Liver (tissue), 8 donors: ENCODE measurements at regions not wholly inside any gene's neighbourhood (a gene's known extent, or its start where the extent isn't known, plus 50 kb on each side); places are given as distances from the start of the nearest gene placed in this dataset.

Source experiments
- DNase-seq: peaks from one replicate; pipeline ENCODE4 v3.0.0-alpha.2; 2017; ENCODE audit warnings: low spot score
- H3K27ac ChIP-seq, 2 donors: one replicate each; pipeline ENCODE4 v1.7.0; 2013; ENCODE audit warnings: inconsistent platforms in 2 of 2, low read length in 2 of 2, control low read depth in 1 of 2, low read depth in 1 of 2, mild to moderate bottlenecking in 1 of 2
- H3K27me3 ChIP-seq, 4 donors: one replicate each; pipeline versions ENCODE4 v1.6.1 to v1.7.0; 2013; ENCODE audit warnings: low read length in 3 of 4, inconsistent platforms in 1 of 4, mild to moderate bottlenecking in 1 of 4, moderate library complexity in 1 of 4; ENCODE audit not compliant: control insufficient read depth in 4 of 4, insufficient read depth in 4 of 4
- H3K36me3 ChIP-seq, 4 donors: one replicate each; pipeline versions ENCODE4 v1.6.1 to v1.7.0; 2013; ENCODE audit warnings: low read length in 3 of 4, mild to moderate bottlenecking in 3 of 4, low read depth in 1 of 4, moderate library complexity in 1 of 4; ENCODE audit not compliant: control insufficient read depth in 4 of 4, insufficient read depth in 3 of 4
- H3K4me1 ChIP-seq, 4 donors: one replicate each; pipeline versions ENCODE4 v1.6.1 to v1.7.0; 2013; ENCODE audit warnings: low read length in 3 of 4, mild to moderate bottlenecking in 3 of 4, moderate library complexity in 1 of 4; ENCODE audit not compliant: control insufficient read depth in 4 of 4, insufficient read depth in 4 of 4
- H3K4me3 ChIP-seq, 3 donors: one replicate each; pipeline versions ENCODE4 v1.6.1 to v1.7.0; 2013; ENCODE audit warnings: low read length in 3 of 3, control low read depth in 1 of 3, low read depth in 1 of 3, mild to moderate bottlenecking in 1 of 3
- H3K9ac ChIP-seq, 2 donors: one replicate each; pipeline ENCODE4 v1.7.0; 2013; ENCODE audit warnings: low read length in 2 of 2, mild to moderate bottlenecking in 2 of 2, moderate library complexity in 2 of 2, control low read depth in 1 of 2, low read depth in 1 of 2
- H3K9me3 ChIP-seq, 4 donors: one replicate each; pipeline versions ENCODE4 v1.6.1 to v1.7.0; 2013; ENCODE audit warnings: low read length in 3 of 4; ENCODE audit not compliant: control insufficient read depth in 4 of 4
- ATF3 ChIP-seq: IDR thresholded peaks from 2 replicates; pipeline ENCODE4 v1.6.1; 2016; ENCODE audit warnings: antibody characterized with exemption
- CTCF ChIP-seq: fragments of 150-350 bp; IDR thresholded peaks from 2 replicates; pipeline ENCODE4 v1.5.1; 2017; ENCODE audit warnings: improper control_type of control experiment, low read depth, low read length; ENCODE audit not compliant: missing input control
- EGR1 ChIP-seq, 2 donors: IDR thresholded peaks; 2 replicates each; pipeline ENCODE4 v1.6.1; 2016 to 2018; ENCODE audit warnings: antibody characterized with exemption in 2 of 2, low read depth in 2 of 2
- FOXA1 ChIP-seq: IDR thresholded peaks from 2 replicates; pipeline ENCODE4 v1.6.1; 2016; ENCODE audit warnings: antibody characterized with exemption
- FOXA2 ChIP-seq: IDR thresholded peaks from 2 replicates; pipeline ENCODE4 v1.6.1; 2016; ENCODE audit warnings: antibody characterized with exemption
- GABPA ChIP-seq, 2 donors: IDR thresholded peaks in 1 of 2; conservative IDR thresholded peaks in 1 of 2; 2 replicates each; pipeline ENCODE4 v1.6.1; 2016; ENCODE audit warnings: antibody characterized with exemption in 2 of 2, mild to moderate bottlenecking in 1 of 2, moderate library complexity in 1 of 2
- HNF4A ChIP-seq, 2 donors: conservative IDR thresholded peaks; 2 replicates each; pipeline ENCODE4 v1.6.1; 2016; ENCODE audit warnings: antibody characterized with exemption in 2 of 2, mild to moderate bottlenecking in 2 of 2
- HNF4G ChIP-seq: IDR thresholded peaks from 2 replicates; pipeline ENCODE4 v1.6.1; 2016; ENCODE audit warnings: antibody characterized with exemption
- MAX ChIP-seq: IDR thresholded peaks from 2 replicates; pipeline ENCODE4 v1.6.1; 2016; ENCODE audit warnings: antibody characterized with exemption
- NR2F2 ChIP-seq: IDR thresholded peaks from 2 replicates; pipeline ENCODE4 v1.6.1; 2016; ENCODE audit warnings: antibody characterized with exemption
- RAD21 ChIP-seq, 2 donors: IDR thresholded peaks; 2 replicates each; pipeline ENCODE4 v1.6.1; 2016; ENCODE audit warnings: antibody characterized with exemption in 2 of 2, mild to moderate bottlenecking in 2 of 2
- RXRA ChIP-seq, 2 donors: IDR thresholded peaks; 2 replicates each; pipeline ENCODE4 v1.6.1; 2017 to 2018; ENCODE audit warnings: antibody characterized with exemption in 2 of 2, mild to moderate bottlenecking in 1 of 2
- SP1 ChIP-seq: IDR thresholded peaks from 2 replicates; pipeline ENCODE4 v1.6.1; 2018; ENCODE audit warnings: antibody characterized with exemption, mild to moderate bottlenecking
- TAF1 ChIP-seq: conservative IDR thresholded peaks from 2 replicates; pipeline ENCODE4 v1.6.1; 2016; ENCODE audit warnings: antibody characterized with exemption, mild to moderate bottlenecking
- YY1 ChIP-seq: IDR thresholded peaks from 2 replicates; pipeline ENCODE4 v1.6.1; 2016; ENCODE audit warnings: antibody characterized with exemption, mild to moderate bottlenecking
- ZBTB33 ChIP-seq: IDR thresholded peaks from 2 replicates; pipeline ENCODE4 v1.6.1; 2016; ENCODE audit warnings: antibody characterized with exemption
- WGBS: extraction: QIAGEN DNeasy Blood & Tissue Kit; methylation state at CpG from one replicate; pipeline ENCODE4 v1.1.7; 2013; 5-methylcytosine and 5-hydroxymethylcytosine counted together
- TF ChIP-seq, protein P1 (sequence below): IDR thresholded peaks from 2 replicates; pipeline ENCODE4 v1.6.1; 2016; ENCODE audit warnings: antibody characterized with exemption, mild to moderate bottlenecking
- donor health status: healthy.
- donor health status: healthy.
- donor health status: healthy.
- donor health status: healthy.
- donor health status: healthy.

DNA sequence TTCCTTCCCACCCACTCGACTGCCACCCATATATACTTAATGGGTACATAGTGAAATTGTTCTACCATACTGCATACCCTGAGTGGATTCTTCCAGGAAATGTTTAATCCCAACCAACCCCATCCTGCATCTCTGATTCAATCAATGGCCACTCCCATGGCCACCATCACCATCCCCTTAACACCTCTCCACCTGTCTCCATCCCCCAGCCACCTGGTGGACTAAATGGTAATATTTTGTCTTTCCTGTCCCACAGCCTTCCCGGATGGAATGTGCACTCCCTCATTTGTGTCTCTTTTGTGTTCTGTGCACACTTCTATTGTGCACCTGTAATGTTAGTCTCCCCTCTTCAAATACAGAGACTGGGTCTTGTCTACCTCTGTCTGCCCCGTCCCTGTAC lies 259.9 kb downstream of the ALDH8A1 start (continued):
- no peak for TF ChIP-seq ZBTB33
- no peak for TF ChIP-seq RXRA (IDR thresholded peaks at IDR 0.05)
- no peak for TF ChIP-seq RAD21 (IDR thresholded peaks at IDR 0.05)
- TF ChIP-seq EGR1 (IDR thresholded peaks at IDR 0.05; ENCODE audit: low read depth in 2 of 2): no peak
- no peak for TF ChIP-seq HNF4G
- TF ChIP-seq FOXA2: no peak

DNA sequence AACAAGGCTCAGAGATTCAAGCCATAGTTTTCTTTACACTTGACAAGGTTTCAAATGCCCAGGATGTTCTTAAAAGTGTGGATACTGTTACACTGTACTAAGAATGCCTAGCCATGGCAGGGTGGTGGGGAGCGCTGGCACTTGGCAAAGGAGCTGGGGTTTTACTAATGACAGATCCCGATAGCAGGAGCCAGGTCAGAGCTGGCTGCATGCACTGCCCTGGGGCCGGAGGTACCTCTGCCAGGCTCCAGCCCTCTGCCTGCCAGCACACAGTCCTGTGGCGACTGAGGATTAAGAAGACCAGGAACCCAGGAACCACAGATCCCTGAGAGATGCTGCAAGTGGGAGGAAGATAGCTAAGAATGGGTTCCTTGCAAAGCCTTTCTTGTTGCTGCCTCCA lies 260.3 kb downstream of the ALDH8A1 start:
- no peaks in the 10 kb centered on the region for H3K4me1 ChIP-seq
- no peaks in the 10 kb centered on the region for H3K9me3 ChIP-seq
- H3K27me3 ChIP-seq: no peaks in the 10 kb centered on the region
- H3K9ac ChIP-seq: no peak overlapping the region
- WGBS: 86% methylated on average over 4 of the region's 4 CpGs
- H3K36me3 ChIP-seq: no peaks in the 10 kb centered on the region
- DNase-seq: no peak
- H3K27ac ChIP-seq: no peak overlapping the region
- no peak overlapping the region for H3K4me3 ChIP-seq
- TF ChIP-seq HNF4A (conservative IDR thresholded peaks at IDR 0.05) (no peak), YY1 (no peak), RAD21 (IDR thresholded peaks at IDR 0.05) (no peak), RXRA (IDR thresholded peaks at IDR 0.05) (no peak), TAF1 (no peak), FOXA2 (no peak), NR2F2 (no peak), HNF4G (no peak), CTCF (no peak), GABPA (IDR thresholded peaks at IDR 0.05 in 1 of 2, conservative IDR thresholded peaks at IDR 0.05 in 1 of 2) (no peak), SP1 (no peak), ZBTB33 (no peak), MAX (no peak), ATF3 (no peak), FOXA1 (no peak)
- TF ChIP-seq, protein P1, sequence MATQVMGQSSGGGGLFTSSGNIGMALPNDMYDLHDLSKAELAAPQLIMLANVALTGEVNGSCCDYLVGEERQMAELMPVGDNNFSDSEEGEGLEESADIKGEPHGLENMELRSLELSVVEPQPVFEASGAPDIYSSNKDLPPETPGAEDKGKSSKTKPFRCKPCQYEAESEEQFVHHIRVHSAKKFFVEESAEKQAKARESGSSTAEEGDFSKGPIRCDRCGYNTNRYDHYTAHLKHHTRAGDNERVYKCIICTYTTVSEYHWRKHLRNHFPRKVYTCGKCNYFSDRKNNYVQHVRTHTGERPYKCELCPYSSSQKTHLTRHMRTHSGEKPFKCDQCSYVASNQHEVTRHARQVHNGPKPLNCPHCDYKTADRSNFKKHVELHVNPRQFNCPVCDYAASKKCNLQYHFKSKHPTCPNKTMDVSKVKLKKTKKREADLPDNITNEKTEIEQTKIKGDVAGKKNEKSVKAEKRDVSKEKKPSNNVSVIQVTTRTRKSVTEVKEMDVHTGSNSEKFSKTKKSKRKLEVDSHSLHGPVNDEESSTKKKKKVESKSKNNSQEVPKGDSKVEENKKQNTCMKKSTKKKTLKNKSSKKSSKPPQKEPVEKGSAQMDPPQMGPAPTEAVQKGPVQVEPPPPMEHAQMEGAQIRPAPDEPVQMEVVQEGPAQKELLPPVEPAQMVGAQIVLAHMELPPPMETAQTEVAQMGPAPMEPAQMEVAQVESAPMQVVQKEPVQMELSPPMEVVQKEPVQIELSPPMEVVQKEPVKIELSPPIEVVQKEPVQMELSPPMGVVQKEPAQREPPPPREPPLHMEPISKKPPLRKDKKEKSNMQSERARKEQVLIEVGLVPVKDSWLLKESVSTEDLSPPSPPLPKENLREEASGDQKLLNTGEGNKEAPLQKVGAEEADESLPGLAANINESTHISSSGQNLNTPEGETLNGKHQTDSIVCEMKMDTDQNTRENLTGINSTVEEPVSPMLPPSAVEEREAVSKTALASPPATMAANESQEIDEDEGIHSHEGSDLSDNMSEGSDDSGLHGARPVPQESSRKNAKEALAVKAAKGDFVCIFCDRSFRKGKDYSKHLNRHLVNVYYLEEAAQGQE: no peak
